B cell (primary cell): ENCODE measurements at regions not wholly inside any gene's neighbourhood (a gene's known extent, or its start where the extent isn't known, plus 50 kb on each side); places are given as distances from the start of the nearest gene placed in this dataset.

Experiments used
- ATAC-seq: fragments of 200-7000 bp; cut with Tn5 transposase; one replicate; pipeline ENCODE4 v1.10.0; 2021; ENCODE audit warnings: low read depth, mild to moderate bottlenecking, moderate number of reproducible peaks, moderate library complexity
- CTCF ChIA-PET: fragments of 350-600 bp; sonication (Branson Sonifier 250); formaldehyde crosslinking; loops from one replicate; lab custom pipeline; 2021; ENCODE audit warnings: antibody characterized with exemption, inconsistent platforms; lab: Charles Lee
- POLR2A ChIA-PET: fragments of 350-600 bp; sonication (Branson Sonifier 250); formaldehyde crosslinking; loops from one replicate; lab custom pipeline; 2021; ENCODE audit warnings: antibody characterized with exemption; lab: Charles Lee
- DNase-seq: peaks from one replicate; pipeline ENCODE4 v3.0.0; 2013
- H2AFZ ChIP-seq: 2 replicates; pipeline ENCODE4 v1.6.1; 2012; ENCODE audit warnings: mild to moderate bottlenecking, low read depth, low read length; ENCODE audit not compliant: insufficient read depth, poor library complexity, severe bottlenecking
- H3K27ac ChIP-seq, 2 donors: 1 replicate in 1 of 2; 2 replicates in 1 of 2; pipeline ENCODE4 v1.5.1; 2012 to 2013; ENCODE audit warnings: low read length in 2 of 2, mild to moderate bottlenecking in 2 of 2, moderate library complexity in 1 of 2
- H3K27me3 ChIP-seq, 4 experiments: fragments of 200-600 bp in 1 of 4; sonication (generic) in 1 of 4; replicated peaks in 1 of 4; 1 replicate in 2 of 4; 2 replicates in 2 of 4; pipeline versions ENCODE4 v1.6.1 to v1.7.0; 2013 to 2016; ENCODE audit warnings: low read length in 3 of 4, mild to moderate bottlenecking in 2 of 4, mixed read lengths in 1 of 4, moderate library complexity in 1 of 4; ENCODE audit not compliant: insufficient read depth in 4 of 4, control insufficient read depth in 3 of 4; ENCODE audit errors: control extremely low read depth in 1 of 4
- H3K36me3 ChIP-seq, 2 experiments: replicated peaks in 1 of 2; 1 replicate in 1 of 2; 2 replicates in 1 of 2; pipeline versions ENCODE4 v1.6.1 to v1.7.1; 2013; ENCODE audit warnings: low read length in 1 of 2; ENCODE audit not compliant: insufficient read depth in 2 of 2, control insufficient read depth in 1 of 2; ENCODE audit errors: control extremely low read depth in 1 of 2, extremely low read depth in 1 of 2
- H3K4me1 ChIP-seq, 2 donors: fragments of 200-600 bp in 1 of 2; sonication (generic) in 1 of 2; 1 replicate in 1 of 2; 2 replicates in 1 of 2; pipeline versions ENCODE4 v1.5.1 to v1.6.1; 2013 to 2017; ENCODE audit warnings: low read length in 2 of 2; ENCODE audit not compliant: control insufficient read depth in 2 of 2, insufficient read depth in 2 of 2
- H3K4me2 ChIP-seq: replicated peaks from 2 replicates; pipeline ENCODE3; 2012; ENCODE audit warnings: mild to moderate bottlenecking, low read depth, low read length; ENCODE audit not compliant: poor library complexity, severe bottlenecking
- H3K4me3 ChIP-seq, 5 experiments: fragments of 200-600 bp in 1 of 5; sonication (generic) in 1 of 5; 1 replicate in 3 of 5; 2 replicates in 2 of 5; pipeline versions ENCODE4 v1.5.1 to v1.7.0; 2011 to 2016; ENCODE audit warnings: low read length in 4 of 5, mild to moderate bottlenecking in 4 of 5, low read depth in 2 of 5, control low read depth in 1 of 5, moderate library complexity in 1 of 5; ENCODE audit not compliant: insufficient read depth in 1 of 5; ENCODE audit errors: control extremely low read depth in 1 of 5, extremely low read depth in 1 of 5
- H3K79me2 ChIP-seq: fragments of 200-600 bp; sonication (generic); one replicate; pipeline ENCODE4 v1.6.0; 2016; ENCODE audit warnings: low read length; ENCODE audit not compliant: control insufficient read depth, insufficient read depth
- H3K9ac ChIP-seq: fragments of 200-600 bp; sonication (generic); 2 replicates; pipeline ENCODE4 v1.6.1; 2017; ENCODE audit warnings: mild to moderate bottlenecking, low read length, moderate library complexity
- H3K9me3 ChIP-seq, 3 donors: one replicate each; pipeline versions ENCODE4 v1.6.1 to v1.7.1; 2013; ENCODE audit warnings: low read length in 2 of 3; ENCODE audit not compliant: control insufficient read depth in 2 of 3, insufficient read depth in 1 of 3; ENCODE audit errors: control extremely low read depth in 1 of 3
- H4K20me1 ChIP-seq: 2 replicates; pipeline ENCODE4 v1.6.0; 2012; ENCODE audit warnings: mild to moderate bottlenecking, low read length; ENCODE audit not compliant: insufficient read depth, control insufficient read depth, poor library complexity, severe bottlenecking
- H3K27ac Mint-ChIP-seq: one replicate; pipeline ENCODE4 v1.8.0; 2021; ENCODE audit warnings: mixed read lengths
- H3K27me3 Mint-ChIP-seq: one replicate; pipeline ENCODE4 v1.8.0; 2021; ENCODE audit warnings: mixed read lengths
- H3K4me1 Mint-ChIP-seq: one replicate; pipeline ENCODE4 v1.8.0; 2021; ENCODE audit warnings: mixed read lengths
- H3K4me3 Mint-ChIP-seq: one replicate; pipeline ENCODE4 v1.8.0; 2021; ENCODE audit warnings: mixed read lengths
- H3K9me3 Mint-ChIP-seq: one replicate; pipeline ENCODE4 v1.8.0; 2022; ENCODE audit warnings: mixed read lengths; ENCODE audit not compliant: insufficient read depth
- CTCF ChIP-seq: fragments of 200-600 bp; IDR thresholded peaks from one replicate; pipeline ENCODE4 v1.8.0; 2022; ENCODE audit warnings: antibody characterized with exemption, mild to moderate bottlenecking
- EZH2 ChIP-seq: IDR thresholded peaks from 2 replicates; pipeline ENCODE4 v1.6.1; 2012; ENCODE audit warnings: borderline replicate concordance, low read depth, mild to moderate bottlenecking, moderate library complexity, low read length; ENCODE audit not compliant: insufficient read depth, poor library complexity, severe bottlenecking
- WGBS: methylation state at CpG from one replicate; pipeline ENCODE4 v1.1.5; 2013; ENCODE audit warnings: missing lambda C conversion rate; ENCODE audit not compliant: insufficient coverage; 5-methylcytosine and 5-hydroxymethylcytosine counted together
- intact Hi-C: fragments of 100-400 bp; cut with micrococcal nuclease; formaldehyde crosslinking; loops from one replicate; pipeline ENCODE4 v1.10.0; 2022

GRCh38 chr2:104312684-104313083, 541.2 kb upstream of the POU3F3 start:
- Histone ChIP-seq H3K27ac (no peak overlapping the region), H4K20me1 (no peaks in the 10 kb centered on the region), H2AFZ (no peak overlapping the region), H3K79me2 (no peaks in the 10 kb centered on the region), H3K36me3 (no peaks in the 10 kb centered on the region), H3K4me3 (no peak overlapping the region), H3K4me2 (no peak overlapping the region), H3K9me3 (peaks cover 0 to 4% (median 0%) of the 10 kb centered on the region in 3 donors), H3K4me1 (no peaks in the 10 kb centered on the region), H3K27me3 (no peaks in the 10 kb centered on the region), H3K9ac (no peak overlapping the region)
- no CpG with 5 or more reads among the region's 4 CpGs for WGBS
- Mint-ChIP-seq H3K27me3 (peaks cover 5% of the 10 kb centered on the region), H3K27ac (no peak overlapping the region), H3K9me3 (no peaks in the 10 kb centered on the region), H3K4me1 (no peaks in the 10 kb centered on the region), H3K4me3 (no peak overlapping the region)
- DNase-seq = no peak
- ATAC-seq = no peak
- TF ChIP-seq CTCF (no peak), EZH2 (no peak)
- CTCF ChIA-PET = no interaction called here
- POLR2A ChIA-PET = no interaction called here
- intact Hi-C loops = no loop called here

GRCh38 chr2:104318001-104318665, 535.8 kb upstream of the POU3F3 start:
- Mint-ChIP-seq H3K27ac (no peak overlapping the region), H3K9me3 (no peaks in the 10 kb centered on the region), H3K4me1 (no peaks in the 10 kb centered on the region), H3K27me3 (peaks cover 14% of the 10 kb centered on the region), H3K4me3 (no peak overlapping the region)
- no peak overlapping the region for H2AFZ ChIP-seq
- H3K27ac ChIP-seq = no peak overlapping the region
- no peak overlapping the region for H3K4me3 ChIP-seq
- H3K36me3 ChIP-seq = no peaks in the 10 kb centered on the region
- H3K9ac ChIP-seq = no peak overlapping the region
- DNase-seq (no peak), ATAC-seq (no peak)
- H4K20me1 ChIP-seq = no peaks in the 10 kb centered on the region
- H3K79me2 ChIP-seq = no peaks in the 10 kb centered on the region
- ChIA-PET CTCF (no interaction called here), POLR2A (no interaction called here)
- H3K27me3 ChIP-seq = no peaks in the 10 kb centered on the region
- no peaks in the 10 kb centered on the region for H3K4me1 ChIP-seq
- H3K9me3 ChIP-seq = no peaks in the 10 kb centered on the region
- H3K4me2 ChIP-seq = no peak overlapping the region
- intact Hi-C loops = no loop called here
- 91% methylated on average over 5 of the region's 6 CpGs for WGBS
- TF ChIP-seq CTCF = no peak
- TF ChIP-seq EZH2 = no peak
